Panc1 (cell line): ENCODE measurements at regions not wholly inside any gene's neighbourhood (a gene's known extent, or its start where the extent isn't known, plus 50 kb on each side); places are given as distances from the start of the nearest gene placed in this dataset.

Experiments used
- ATAC-seq: fragments of 200-7000 bp; cut with Tn5 transposase; 2 replicates; pipeline ENCODE4 v1.9.1; 2020; ENCODE audit warnings: mild to moderate bottlenecking, moderate library complexity
- BruUV-seq: library from RNA; stranded (reverse); fragments of 400-500 nt; replicated peaks from 2 replicates; lab custom pipeline; 2021; lab: Mats Ljungman, UMichigan
- CTCF ChIA-PET: fragments of 300-600 bp; sonication (Branson Sonifier 250); formaldehyde crosslinking; loops from one replicate; lab custom pipeline; 2022; ENCODE audit warnings: antibody characterized with exemption; lab: Charles Lee
- POLR2A ChIA-PET: fragments of 300-600 bp; sonication (Branson Sonifier 250); formaldehyde crosslinking; loops from one replicate; lab custom pipeline; 2022; ENCODE audit warnings: antibody characterized with exemption; lab: Charles Lee
- DNase-seq: peaks from one replicate; pipeline ENCODE4 v3.0.0-alpha.2; 2010; ENCODE audit warnings: low read depth, low spot score
- H3K27ac ChIP-seq: 2 replicates; pipeline ENCODE4 v1.5.1; 2011; ENCODE audit warnings: mild to moderate bottlenecking, low read length, inconsistent platforms
- H3K27me3 ChIP-seq: fragments of 200-500 bp; sonication (Bioruptor generic); 2 replicates; pipeline ENCODE4 v1.6.0; 2014; ENCODE audit warnings: low read length, inconsistent platforms; ENCODE audit not compliant: control insufficient read depth, insufficient read depth
- H3K36me3 ChIP-seq: fragments of 200-500 bp; sonication (Bioruptor generic); 2 replicates; pipeline ENCODE4 v1.5.1; 2014; ENCODE audit warnings: inconsistent platforms, mild to moderate bottlenecking, low read length, moderate library complexity; ENCODE audit not compliant: control insufficient read depth, insufficient read depth
- H3K4me1 ChIP-seq: 2 replicates; pipeline ENCODE4 v1.5.1; 2011; ENCODE audit warnings: inconsistent platforms, mild to moderate bottlenecking, low read length, moderate library complexity; ENCODE audit not compliant: control insufficient read depth, insufficient read depth
- H3K4me3 ChIP-seq, 2 experiments: 2 replicates each; pipeline ENCODE4 v1.5.1; 2011 to 2012; ENCODE audit warnings: low read depth in 2 of 2, low read length in 2 of 2, mild to moderate bottlenecking in 2 of 2, inconsistent platforms in 1 of 2, moderate library complexity in 1 of 2
- H3K9me3 ChIP-seq: fragments of 200-500 bp; sonication (Bioruptor generic); 2 replicates; pipeline ENCODE4 v1.5.1; 2014; ENCODE audit warnings: low read depth, mild to moderate bottlenecking, inconsistent platforms, low read length, moderate library complexity; ENCODE audit not compliant: control insufficient read depth, insufficient read depth
- POLR2AphosphoS5 ChIP-seq: IDR thresholded peaks from 2 replicates; pipeline ENCODE4 v1.6.1; 2012; ENCODE audit warnings: mild to moderate bottlenecking, low read depth, low read length, moderate library complexity
- REST ChIP-seq, 2 experiments: IDR thresholded peaks; 2 replicates each; pipeline ENCODE4 v1.6.1; 2011 to 2012; ENCODE audit warnings: low read depth in 2 of 2, control low read depth in 1 of 2, low read length in 1 of 2, mild to moderate bottlenecking in 1 of 2, moderate library complexity in 1 of 2; ENCODE audit not compliant: insufficient read depth in 1 of 2
- SIN3A ChIP-seq: IDR thresholded peaks from 2 replicates; pipeline ENCODE4 v1.6.1; 2012; ENCODE audit warnings: low read depth, mild to moderate bottlenecking, low read length, moderate library complexity, borderline replicate concordance; ENCODE audit not compliant: insufficient read depth
- TCF7L2 ChIP-seq: IDR thresholded peaks from 2 replicates; pipeline ENCODE4 v1.6.1; 2011; ENCODE audit warnings: mild to moderate bottlenecking, low read depth, low read length, inconsistent platforms
- in situ Hi-C: cut with HindIII; loops from 2 replicates; pipeline ENCODE4 v1.10.0; 2016; ENCODE audit warnings: low sequenced_read_pairs, low pct_unique_long_range_greater_than_20kb
- intact Hi-C: fragments of 100-400 bp; cut with micrococcal nuclease; formaldehyde crosslinking; loops from one replicate; pipeline ENCODE4 v1.10.0; 2022; ENCODE audit not compliant: unreplicated experiment
- TF ChIP-seq, protein P1 (sequence below): fragments of 450-650 bp; IDR thresholded peaks from 2 replicates; pipeline ENCODE4 v1.5.1; 2017; ENCODE audit warnings: mild to moderate bottlenecking

DNA sequence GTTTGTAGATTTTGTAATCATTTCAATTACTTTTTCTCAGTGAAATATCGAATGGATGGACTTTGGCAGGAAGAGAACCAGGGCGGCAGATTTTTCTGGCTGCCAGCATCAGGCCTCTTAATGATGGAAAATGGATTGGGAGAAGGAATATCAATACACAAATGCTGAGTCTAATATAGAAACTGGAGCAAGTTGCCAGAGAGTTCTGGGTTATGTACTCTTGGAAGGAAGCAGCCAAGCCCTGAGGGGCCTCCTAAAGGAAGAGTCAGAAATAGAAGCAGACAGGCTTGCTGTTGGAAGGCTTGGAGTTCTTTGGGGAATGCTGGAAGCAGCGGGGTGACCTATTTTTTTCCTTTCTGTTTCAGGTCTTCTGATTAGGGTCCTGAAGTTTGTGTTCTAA is 428.6 kb downstream of the DMAC1 start:
- DNase-seq, result no peak

DNA sequence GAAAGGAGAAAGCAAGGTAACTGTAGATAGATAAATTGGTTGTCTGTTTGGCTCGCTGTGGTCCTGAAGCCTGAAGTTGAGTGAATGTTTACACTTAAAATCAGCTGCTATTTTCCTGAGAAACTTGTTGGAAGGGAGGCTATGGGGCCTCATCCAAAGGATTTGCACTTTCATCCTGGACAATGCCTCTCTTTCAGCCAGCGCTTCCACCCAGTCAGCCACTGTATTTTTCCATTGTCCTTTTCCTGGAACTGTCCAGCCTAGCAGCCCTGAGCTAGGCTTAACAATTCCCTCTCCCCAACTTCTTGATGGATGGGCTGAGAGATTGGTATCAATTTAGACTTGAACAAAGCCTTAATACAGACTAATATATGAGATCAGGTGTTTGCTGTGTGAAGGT is 429.2 kb downstream of the DMAC1 start:
- intact Hi-C loops, result no loop called here
- no TSS peak for BruUV-seq
- ATAC-seq (no peak), DNase-seq (no peak)
- ChIA-PET POLR2A (no interaction called here), CTCF (no interaction called here)
- H3K27ac ChIP-seq, result no peak overlapping the region
- in situ Hi-C loops, result no loop called here
- no peak for TF ChIP-seq REST (IDR thresholded peaks at IDR 0.05; ENCODE audit: insufficient read depth in 1 of 2, low read depth in 2 of 2, low read length in 1 of 2)
- TF ChIP-seq, protein P1, sequence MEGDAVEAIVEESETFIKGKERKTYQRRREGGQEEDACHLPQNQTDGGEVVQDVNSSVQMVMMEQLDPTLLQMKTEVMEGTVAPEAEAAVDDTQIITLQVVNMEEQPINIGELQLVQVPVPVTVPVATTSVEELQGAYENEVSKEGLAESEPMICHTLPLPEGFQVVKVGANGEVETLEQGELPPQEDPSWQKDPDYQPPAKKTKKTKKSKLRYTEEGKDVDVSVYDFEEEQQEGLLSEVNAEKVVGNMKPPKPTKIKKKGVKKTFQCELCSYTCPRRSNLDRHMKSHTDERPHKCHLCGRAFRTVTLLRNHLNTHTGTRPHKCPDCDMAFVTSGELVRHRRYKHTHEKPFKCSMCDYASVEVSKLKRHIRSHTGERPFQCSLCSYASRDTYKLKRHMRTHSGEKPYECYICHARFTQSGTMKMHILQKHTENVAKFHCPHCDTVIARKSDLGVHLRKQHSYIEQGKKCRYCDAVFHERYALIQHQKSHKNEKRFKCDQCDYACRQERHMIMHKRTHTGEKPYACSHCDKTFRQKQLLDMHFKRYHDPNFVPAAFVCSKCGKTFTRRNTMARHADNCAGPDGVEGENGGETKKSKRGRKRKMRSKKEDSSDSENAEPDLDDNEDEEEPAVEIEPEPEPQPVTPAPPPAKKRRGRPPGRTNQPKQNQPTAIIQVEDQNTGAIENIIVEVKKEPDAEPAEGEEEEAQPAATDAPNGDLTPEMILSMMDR, result no peak
- no peak for TF ChIP-seq POLR2AphosphoS5
- TF ChIP-seq SIN3A, result no peak
- no peak for TF ChIP-seq TCF7L2
- no peaks in the 10 kb centered on the region for H3K4me1 ChIP-seq
- no peaks in the 10 kb centered on the region for H3K27me3 ChIP-seq
- no peaks in the 10 kb centered on the region for H3K36me3 ChIP-seq
- H3K9me3 ChIP-seq, result no peaks in the 10 kb centered on the region
- no peak overlapping the region for H3K4me3 ChIP-seq

More for the DNA sequence above, 428.6 kb downstream of the DMAC1 start:
- H3K27ac ChIP-seq, result no peak overlapping the region
- no peaks in the 10 kb centered on the region for H3K4me1 ChIP-seq
- intact Hi-C loops (no loop called here), in situ Hi-C loops (no loop called here)
- no peaks in the 10 kb centered on the region for H3K27me3 ChIP-seq
- no TSS peak for BruUV-seq
- ChIA-PET POLR2A (no interaction called here), CTCF (no interaction called here)
- no peaks in the 10 kb centered on the region for H3K36me3 ChIP-seq
- TF ChIP-seq POLR2AphosphoS5 (no peak), TCF7L2 (no peak), REST (IDR thresholded peaks at IDR 0.05; ENCODE audit: insufficient read depth in 1 of 2, low read depth in 2 of 2, low read length in 1 of 2) (no peak), SIN3A (no peak)
- TF ChIP-seq, protein P1, result no peak
- ATAC-seq, result no peak
- H3K4me3 ChIP-seq, result no peak overlapping the region
- H3K9me3 ChIP-seq, result no peaks in the 10 kb centered on the region
